Uterus (tissue), 3 donors: ENCODE measurements at regions not wholly inside any gene's neighbourhood (a gene's known extent, or its start where the extent isn't known, plus 50 kb on each side); places are given as distances from the start of the nearest gene placed in this dataset.

Experiments
- DNase-seq, 2 donors: peaks; one replicate each; pipeline ENCODE4 v3.0.0-alpha.2; 2019 to 2020
- H3K27ac ChIP-seq, 2 donors: fragments of 200-600 bp; sonication (generic); 1 replicate in 1 of 2; 2 replicates in 1 of 2; pipeline ENCODE4 v1.5.1; 2016 to 2018
- H3K27me3 ChIP-seq, 2 donors: fragments of 200-600 bp; sonication (generic); one replicate each; pipeline ENCODE4 v1.5.1; 2018 to 2019; ENCODE audit warnings: control low read depth in 1 of 2
- H3K36me3 ChIP-seq, 2 donors: fragments of 200-600 bp; sonication (generic); one replicate each; pipeline ENCODE4 v1.5.1; 2019; ENCODE audit warnings: control low read depth in 1 of 2
- H3K4me1 ChIP-seq, 2 donors: fragments of 200-600 bp; sonication (generic); one replicate each; pipeline ENCODE4 v1.5.1; 2018 to 2019; ENCODE audit warnings: control low read depth in 1 of 2
- H3K4me3 ChIP-seq, 2 donors: fragments of 200-600 bp; sonication (generic); 1 replicate in 1 of 2; 2 replicates in 1 of 2; pipeline ENCODE4 v1.5.1; 2018 to 2019; ENCODE audit warnings: mild to moderate bottlenecking in 1 of 2
- H3K9me3 ChIP-seq, 2 donors: fragments of 200-600 bp; sonication (generic); one replicate each; pipeline ENCODE4 v1.5.1; 2019; ENCODE audit warnings: control low read depth in 1 of 2
- POLR2A ChIP-seq, 2 donors: fragments of 450-650 bp; IDR thresholded peaks; one replicate each; pipeline ENCODE4 v1.6.1; 2016; ENCODE audit warnings: antibody characterized with exemption in 2 of 2, mild to moderate bottlenecking in 1 of 2, moderate library complexity in 1 of 2
- intact Hi-C: fragments of 100-400 bp; cut with DNase I; formaldehyde crosslinking; loops from one replicate; pipeline ENCODE4 v1.15.1; 2023; ENCODE audit warnings: low total_unique reads
- TF ChIP-seq, protein P1 (sequence below), 4 experiments: fragments of 200-600 bp in 2 of 4; fragments of 450-650 bp in 2 of 4; sonication (generic) in 2 of 4; IDR thresholded peaks; one replicate each; pipeline ENCODE4 v1.5.1; 2016 to 2019; ENCODE audit warnings: antibody characterized with exemption in 4 of 4, mild to moderate bottlenecking in 2 of 4, moderate library complexity in 1 of 4
- donor health status: DM: yes; HTN: yes; CAD: no.

DNA sequence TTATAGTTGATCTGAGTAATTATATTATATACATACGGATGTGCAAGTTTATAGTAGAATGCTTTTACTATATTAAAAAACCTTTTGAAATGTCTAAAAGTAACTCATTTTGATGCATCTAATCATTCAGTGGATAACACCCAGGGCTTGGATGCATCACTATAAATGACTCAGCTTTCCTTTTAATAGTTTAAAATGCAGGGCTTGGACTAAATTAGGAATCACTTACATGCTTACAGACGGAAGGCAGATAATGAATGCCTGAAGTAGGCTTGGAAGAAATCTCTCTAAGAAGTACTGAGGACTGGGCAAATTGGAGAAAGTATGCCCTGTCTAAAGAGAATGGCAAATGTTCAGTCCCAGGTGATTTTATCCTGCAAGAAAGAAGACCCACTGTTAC, 362.5 kb upstream of the CCNH start:
- intact Hi-C loops, result no loop called here
- H3K27ac ChIP-seq, result no peak overlapping the region
- no peak for DNase-seq
- H3K4me1 ChIP-seq, result no peaks in the 10 kb centered on the region
- TF ChIP-seq, protein P1, sequence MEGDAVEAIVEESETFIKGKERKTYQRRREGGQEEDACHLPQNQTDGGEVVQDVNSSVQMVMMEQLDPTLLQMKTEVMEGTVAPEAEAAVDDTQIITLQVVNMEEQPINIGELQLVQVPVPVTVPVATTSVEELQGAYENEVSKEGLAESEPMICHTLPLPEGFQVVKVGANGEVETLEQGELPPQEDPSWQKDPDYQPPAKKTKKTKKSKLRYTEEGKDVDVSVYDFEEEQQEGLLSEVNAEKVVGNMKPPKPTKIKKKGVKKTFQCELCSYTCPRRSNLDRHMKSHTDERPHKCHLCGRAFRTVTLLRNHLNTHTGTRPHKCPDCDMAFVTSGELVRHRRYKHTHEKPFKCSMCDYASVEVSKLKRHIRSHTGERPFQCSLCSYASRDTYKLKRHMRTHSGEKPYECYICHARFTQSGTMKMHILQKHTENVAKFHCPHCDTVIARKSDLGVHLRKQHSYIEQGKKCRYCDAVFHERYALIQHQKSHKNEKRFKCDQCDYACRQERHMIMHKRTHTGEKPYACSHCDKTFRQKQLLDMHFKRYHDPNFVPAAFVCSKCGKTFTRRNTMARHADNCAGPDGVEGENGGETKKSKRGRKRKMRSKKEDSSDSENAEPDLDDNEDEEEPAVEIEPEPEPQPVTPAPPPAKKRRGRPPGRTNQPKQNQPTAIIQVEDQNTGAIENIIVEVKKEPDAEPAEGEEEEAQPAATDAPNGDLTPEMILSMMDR (IDR thresholded peaks at IDR 0.05), result no peak
- TF ChIP-seq POLR2A (IDR thresholded peaks at IDR 0.05), result no peak
- no peaks in the 10 kb centered on the region for H3K36me3 ChIP-seq
- H3K27me3 ChIP-seq, result no peaks in the 10 kb centered on the region
- H3K9me3 ChIP-seq, result no peaks in the 10 kb centered on the region
- no peak overlapping the region for H3K4me3 ChIP-seq

DNA sequence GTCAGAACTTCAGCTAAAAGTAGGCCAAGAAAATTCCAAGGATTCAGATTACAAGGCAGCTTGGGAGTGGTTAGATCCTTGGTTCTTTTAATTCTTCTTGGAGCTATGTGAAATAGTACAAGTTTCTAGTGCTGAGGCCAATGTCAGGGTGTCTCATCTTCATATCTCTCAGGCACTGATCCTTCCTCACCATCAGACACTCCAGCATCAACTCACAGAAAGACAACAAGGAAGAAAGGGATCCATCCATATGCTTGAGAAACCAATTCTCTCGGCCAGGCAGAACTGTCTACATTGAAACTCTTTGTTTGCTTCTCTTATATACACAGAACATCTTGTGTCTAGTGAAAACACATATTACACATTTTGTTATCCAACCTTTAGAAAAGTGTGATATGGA, 362.1 kb upstream of the CCNH start:
- TF ChIP-seq, protein P1 (IDR thresholded peaks at IDR 0.05), result no peak
- no peak for TF ChIP-seq POLR2A (IDR thresholded peaks at IDR 0.05)
- no peaks in the 10 kb centered on the region for H3K4me1 ChIP-seq
- no peak overlapping the region for H3K4me3 ChIP-seq
- intact Hi-C loops, result no loop called here
- H3K9me3 ChIP-seq, result no peaks in the 10 kb centered on the region
- no peak for DNase-seq
- no peak overlapping the region for H3K27ac ChIP-seq
- H3K36me3 ChIP-seq, result no peaks in the 10 kb centered on the region
- H3K27me3 ChIP-seq, result no peaks in the 10 kb centered on the region

DNA sequence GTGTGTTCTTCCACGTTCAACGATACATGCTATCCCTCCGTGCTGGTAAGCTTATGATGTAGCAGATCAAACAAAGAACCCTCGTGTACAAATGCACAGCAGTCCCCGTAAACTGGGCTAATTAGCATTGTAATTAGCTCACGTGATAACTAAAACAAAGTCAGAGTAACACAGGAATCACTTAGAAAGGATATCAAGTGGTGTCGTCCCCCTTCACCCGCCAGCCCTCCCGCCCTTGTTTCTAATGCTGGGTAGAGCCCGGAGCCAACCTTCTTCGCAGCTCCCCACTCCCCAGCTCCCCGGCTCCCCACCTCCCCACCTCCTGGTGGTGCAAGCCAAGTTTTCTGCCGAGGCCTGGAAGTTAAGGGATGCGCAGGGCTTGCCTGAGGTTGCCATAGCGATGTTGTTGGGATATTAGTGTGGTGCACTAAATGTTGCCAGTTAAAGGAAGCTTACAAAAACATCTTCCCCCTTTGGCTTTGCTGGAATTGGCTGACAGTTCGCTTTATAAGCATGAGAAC, 357.9 kb upstream of the CCNH start:
- H3K4me3 ChIP-seq, result no peak overlapping the region
- no peak overlapping the region for H3K27ac ChIP-seq
- H3K4me1 ChIP-seq, result no peaks in the 10 kb centered on the region
- H3K9me3 ChIP-seq, result no peaks in the 10 kb centered on the region
- no peaks in the 10 kb centered on the region for H3K36me3 ChIP-seq
- H3K27me3 ChIP-seq, result no peaks in the 10 kb centered on the region
- TF ChIP-seq, protein P1 (IDR thresholded peaks at IDR 0.05), result no peak
- no peak for TF ChIP-seq POLR2A (IDR thresholded peaks at IDR 0.05)
- intact Hi-C loops, result no loop called here
- DNase-seq, result no peak

DNA sequence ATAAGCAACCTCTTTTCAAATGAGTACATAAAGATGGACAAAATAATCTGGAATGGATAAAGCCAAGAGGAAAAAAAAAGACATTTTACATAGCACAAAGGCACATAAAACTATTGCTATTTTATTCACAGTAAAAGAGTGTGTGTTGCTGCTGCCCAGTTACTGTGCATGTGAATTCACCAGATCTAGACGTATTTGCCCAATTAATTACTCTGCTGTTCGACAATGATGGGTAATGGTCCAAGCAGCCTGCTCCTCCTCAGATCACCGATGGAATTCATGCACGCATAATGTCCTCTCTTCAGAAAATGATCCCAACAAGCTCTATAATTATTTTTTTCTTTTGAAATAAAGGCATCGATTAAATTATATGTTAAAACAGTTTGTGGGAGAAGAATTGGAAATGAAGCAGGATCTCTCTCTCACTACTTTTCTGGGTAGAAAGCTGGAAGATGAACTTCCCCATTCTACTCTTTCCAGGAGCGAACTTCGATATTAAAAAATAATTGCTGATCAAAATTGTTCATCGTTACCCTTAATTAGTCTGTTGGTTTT, 357.4 kb upstream of the CCNH start:
- Histone ChIP-seq H3K27ac (no peak overlapping the region), H3K9me3 (no peaks in the 10 kb centered on the region), H3K4me3 (no peak overlapping the region), H3K27me3 (no peaks in the 10 kb centered on the region), H3K4me1 (no peaks in the 10 kb centered on the region), H3K36me3 (no peaks in the 10 kb centered on the region)
- intact Hi-C loops, result no loop called here
- TF ChIP-seq, protein P1 (IDR thresholded peaks at IDR 0.05), result no peak
- TF ChIP-seq POLR2A (IDR thresholded peaks at IDR 0.05), result no peak
- no peak for DNase-seq

DNA sequence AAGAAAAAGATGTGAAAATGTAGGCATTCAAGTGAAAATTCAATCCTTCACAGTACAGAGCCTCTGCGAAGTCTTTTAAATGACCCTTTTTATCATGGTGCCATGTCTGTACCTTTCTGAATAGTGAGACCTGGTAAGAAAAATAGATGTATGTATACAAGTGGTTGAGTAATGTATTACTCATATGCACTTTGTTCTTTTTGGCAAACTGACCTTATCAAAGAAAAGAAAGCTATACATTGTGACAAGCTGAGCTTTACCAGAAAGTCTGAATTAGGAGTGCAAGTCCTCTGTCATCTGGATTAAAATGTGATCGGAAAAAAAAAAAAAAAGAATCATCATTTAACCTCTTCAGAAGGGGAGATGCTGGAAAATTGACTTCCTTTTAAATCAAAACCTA, 356.4 kb upstream of the CCNH start:
- Histone ChIP-seq H3K4me1 (no peaks in the 10 kb centered on the region), H3K9me3 (no peaks in the 10 kb centered on the region), H3K4me3 (no peak overlapping the region), H3K27ac (no peak overlapping the region), H3K27me3 (no peaks in the 10 kb centered on the region), H3K36me3 (no peaks in the 10 kb centered on the region)
- DNase-seq, result no peak
- TF ChIP-seq, protein P1 (IDR thresholded peaks at IDR 0.05), result no peak
- TF ChIP-seq POLR2A (IDR thresholded peaks at IDR 0.05), result no peak
- intact Hi-C loops, result no loop called here
